OCI-LY1 (cell line): ENCODE measurements at regions not wholly inside any gene's neighbourhood (a gene's known extent, or its start where the extent isn't known, plus 50 kb on each side); places are given as distances from the start of the nearest gene placed in this dataset.

Source experiments
- H2AFZ ChIP-seq: fragments of 200-600 bp; sonication (generic), shearing (Covaris generic); 2 replicates; pipeline ENCODE4 v1.6.0; 2014; ENCODE audit warnings: antibody characterized with exemption, mild to moderate bottlenecking, low read length
- H3F3A ChIP-seq: fragments of 200-600 bp; sonication (generic), shearing (Covaris generic); 2 replicates; pipeline ENCODE4 v1.6.0; 2014; ENCODE audit warnings: mild to moderate bottlenecking, antibody characterized with exemption, low read length, moderate library complexity; ENCODE audit not compliant: insufficient read depth
- H3K27ac ChIP-seq: fragments of 200-600 bp; sonication (generic); 2 replicates; pipeline ENCODE4 v1.5.1; 2014; ENCODE audit warnings: low read length, mixed run types, mild to moderate bottlenecking, low read depth; ENCODE audit not compliant: poor library complexity, severe bottlenecking
- H3K27me3 ChIP-seq: fragments of 200-600 bp; sonication (generic); 2 replicates; pipeline ENCODE4 v1.6.0; 2014; ENCODE audit warnings: antibody characterized with exemption, mild to moderate bottlenecking, low read length, moderate library complexity; ENCODE audit not compliant: insufficient read depth
- H3K36me3 ChIP-seq: fragments of 200-600 bp; sonication (generic); 2 replicates; pipeline ENCODE4 v1.6.1; 2014; ENCODE audit warnings: mild to moderate bottlenecking, antibody characterized with exemption, low read length, moderate library complexity, mixed read lengths; ENCODE audit not compliant: insufficient read depth
- H3K4me1 ChIP-seq: fragments of 200-600 bp; sonication (generic); 2 replicates; pipeline ENCODE4 v1.5.1; 2014; ENCODE audit warnings: mild to moderate bottlenecking, low read length, moderate library complexity; ENCODE audit not compliant: insufficient read depth, severe bottlenecking
- H3K4me2 ChIP-seq: fragments of 200-600 bp; sonication (generic), shearing (Covaris generic); 2 replicates; pipeline ENCODE4 v1.6.1; 2014; ENCODE audit warnings: low read length
- H3K4me3 ChIP-seq: fragments of 200-600 bp; sonication (generic); 2 replicates; pipeline ENCODE4 v1.5.1; 2014; ENCODE audit warnings: low read length, low read depth, mild to moderate bottlenecking, mixed read lengths; ENCODE audit not compliant: poor library complexity, severe bottlenecking
- H3K79me2 ChIP-seq: fragments of 200-600 bp; shearing (Covaris generic); 2 replicates; pipeline ENCODE4 v1.6.1; 2016; ENCODE audit warnings: mixed run types, low read length, mixed read lengths; ENCODE audit not compliant: insufficient read depth
- H3K9ac ChIP-seq: fragments of 200-600 bp; sonication (generic), shearing (Covaris generic); 2 replicates; pipeline ENCODE4 v1.6.1; 2014; ENCODE audit warnings: mild to moderate bottlenecking, low read length, mixed read lengths
- H3K9me2 ChIP-seq: fragments of 200-600 bp; sonication (generic), shearing (Covaris generic); 2 replicates; pipeline ENCODE4 v1.6.1; 2014; ENCODE audit warnings: low read depth, mild to moderate bottlenecking, low read length, mixed read lengths
- H3K9me3 ChIP-seq: fragments of 200-600 bp; shearing (Covaris generic); 2 replicates; pipeline ENCODE4 v1.6.1; 2014; ENCODE audit warnings: low read length, mixed read lengths
- H4K20me1 ChIP-seq: fragments of 200-600 bp; sonication (generic), shearing (Covaris generic); 2 replicates; pipeline ENCODE4 v1.6.0; 2016; ENCODE audit warnings: mild to moderate bottlenecking, low read length; ENCODE audit not compliant: insufficient read depth
- EZH2 ChIP-seq: fragments of 200-600 bp; sonication (generic), shearing (Covaris generic); IDR thresholded peaks from 2 replicates; pipeline ENCODE4 v1.8.0; 2017; ENCODE audit warnings: borderline replicate concordance, mixed run types, mild to moderate bottlenecking, antibody characterized with exemption, low read length, moderate library complexity, mixed read lengths
- TF ChIP-seq, protein P1 (sequence below): fragments of 200-600 bp; sonication (generic), shearing (Covaris generic); IDR thresholded peaks from 2 replicates; pipeline ENCODE4 v1.5.1; 2017; ENCODE audit warnings: mild to moderate bottlenecking, antibody characterized with exemption, low read length, moderate library complexity, mixed read lengths

DNA sequence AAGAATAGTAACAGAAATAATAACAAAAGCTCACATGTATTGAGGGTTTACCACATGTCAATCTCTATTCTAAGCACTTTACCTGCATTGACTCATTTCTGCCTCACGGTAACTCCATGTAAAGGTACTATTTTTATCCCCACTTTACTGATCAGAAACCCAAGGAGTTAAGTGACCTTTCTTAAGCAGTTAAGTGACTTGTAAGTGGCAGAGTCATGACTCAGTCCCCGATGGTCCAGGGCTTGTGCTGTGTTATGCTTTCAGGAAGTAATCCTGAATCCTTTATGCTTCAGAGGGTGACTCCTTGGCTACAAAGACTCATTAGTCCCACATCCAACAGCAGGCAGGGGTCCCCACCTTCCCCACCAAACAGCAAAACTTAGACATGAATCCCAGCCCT is 66.5 kb downstream of the MRM1 start:
- Histone ChIP-seq H3K9ac (no peak overlapping the region), H3F3A (no peaks in the 10 kb centered on the region), H3K4me2 (no peak overlapping the region)

DNA sequence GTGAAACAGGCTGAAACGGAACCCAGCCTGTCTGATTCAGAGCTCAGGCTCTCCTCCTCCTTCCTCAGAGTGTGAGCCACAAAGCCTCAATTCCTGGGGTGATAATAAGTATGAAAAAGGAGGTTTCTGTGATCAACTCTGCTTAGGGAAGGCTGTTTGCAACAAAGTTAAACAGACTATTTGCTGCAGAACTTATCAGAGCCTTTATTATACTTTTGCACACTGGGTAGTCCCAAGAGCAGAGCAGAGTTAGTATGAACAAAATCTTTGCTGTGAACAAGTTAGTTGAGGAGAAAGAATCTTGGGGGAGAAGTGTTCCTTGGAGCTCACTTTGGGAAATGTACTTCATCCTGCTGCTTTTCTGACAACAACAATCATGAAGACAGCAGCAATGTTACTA is 67.4 kb downstream of the MRM1 start:
- H3K27me3 ChIP-seq: 0 out of 2 replicates have a peak, but pooled peaks cover 7% of the 10 kb centered on the region
- no peaks in the 10 kb centered on the region for H4K20me1 ChIP-seq
- no peak overlapping the region for H3K4me2 ChIP-seq
- TF ChIP-seq EZH2: no peak
- TF ChIP-seq, protein P1, sequence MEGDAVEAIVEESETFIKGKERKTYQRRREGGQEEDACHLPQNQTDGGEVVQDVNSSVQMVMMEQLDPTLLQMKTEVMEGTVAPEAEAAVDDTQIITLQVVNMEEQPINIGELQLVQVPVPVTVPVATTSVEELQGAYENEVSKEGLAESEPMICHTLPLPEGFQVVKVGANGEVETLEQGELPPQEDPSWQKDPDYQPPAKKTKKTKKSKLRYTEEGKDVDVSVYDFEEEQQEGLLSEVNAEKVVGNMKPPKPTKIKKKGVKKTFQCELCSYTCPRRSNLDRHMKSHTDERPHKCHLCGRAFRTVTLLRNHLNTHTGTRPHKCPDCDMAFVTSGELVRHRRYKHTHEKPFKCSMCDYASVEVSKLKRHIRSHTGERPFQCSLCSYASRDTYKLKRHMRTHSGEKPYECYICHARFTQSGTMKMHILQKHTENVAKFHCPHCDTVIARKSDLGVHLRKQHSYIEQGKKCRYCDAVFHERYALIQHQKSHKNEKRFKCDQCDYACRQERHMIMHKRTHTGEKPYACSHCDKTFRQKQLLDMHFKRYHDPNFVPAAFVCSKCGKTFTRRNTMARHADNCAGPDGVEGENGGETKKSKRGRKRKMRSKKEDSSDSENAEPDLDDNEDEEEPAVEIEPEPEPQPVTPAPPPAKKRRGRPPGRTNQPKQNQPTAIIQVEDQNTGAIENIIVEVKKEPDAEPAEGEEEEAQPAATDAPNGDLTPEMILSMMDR: no peak
- H3K27ac ChIP-seq: no peak overlapping the region
- H3K9me2 ChIP-seq: no peaks in the 10 kb centered on the region
- H3K4me1 ChIP-seq: no peaks in the 10 kb centered on the region
- no peak overlapping the region for H3K9ac ChIP-seq
- no peaks in the 10 kb centered on the region for H3K79me2 ChIP-seq
- no peaks in the 10 kb centered on the region for H3K36me3 ChIP-seq
- no peaks in the 10 kb centered on the region for H3F3A ChIP-seq
- no peak overlapping the region for H3K4me3 ChIP-seq
- H3K9me3 ChIP-seq: no peaks in the 10 kb centered on the region
- no peak overlapping the region for H2AFZ ChIP-seq

More for the DNA sequence above, 66.5 kb downstream of the MRM1 start:
- Histone ChIP-seq H3K27me3 (0 out of 2 replicates have a peak, but pooled peaks cover 7% of the 10 kb centered on the region), H2AFZ (no peak overlapping the region), H3K36me3 (no peaks in the 10 kb centered on the region), H4K20me1 (no peaks in the 10 kb centered on the region), H3K4me3 (no peak overlapping the region), H3K79me2 (no peaks in the 10 kb centered on the region), H3K27ac (no peak overlapping the region), H3K4me1 (no peaks in the 10 kb centered on the region), H3K9me2 (no peaks in the 10 kb centered on the region), H3K9me3 (no peaks in the 10 kb centered on the region)
- TF ChIP-seq, protein P1: no peak
- no peak for TF ChIP-seq EZH2

DNA sequence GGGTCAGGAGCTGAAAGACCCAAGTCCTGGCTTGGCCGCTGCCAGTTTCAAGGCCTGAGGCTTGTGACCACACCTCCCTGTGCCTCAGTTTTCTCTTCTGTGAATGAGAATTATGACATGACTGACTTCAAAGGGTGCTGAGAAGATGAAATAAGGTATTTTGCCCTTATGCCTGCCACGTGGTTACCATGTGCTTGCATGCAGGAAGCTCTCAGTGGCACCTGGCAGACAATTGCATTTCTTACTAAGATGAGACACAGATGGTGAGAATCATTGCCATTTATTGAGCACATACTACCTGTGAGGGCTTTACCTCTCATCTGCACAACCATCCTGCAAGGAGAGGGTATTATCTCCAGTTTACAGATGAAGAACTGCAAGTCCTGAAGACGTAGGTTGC is 69.8 kb downstream of the MRM1 start:
- no peak overlapping the region for H3K4me2 ChIP-seq
- H2AFZ ChIP-seq: no peak overlapping the region
- H3K9ac ChIP-seq: no peak overlapping the region
- H3K4me3 ChIP-seq: no peak overlapping the region
- H3K79me2 ChIP-seq: no peaks in the 10 kb centered on the region
- no peaks in the 10 kb centered on the region for H3K9me2 ChIP-seq
- no peaks in the 10 kb centered on the region for H3K4me1 ChIP-seq
- no peaks in the 10 kb centered on the region for H4K20me1 ChIP-seq
- 0 out of 2 replicates have a peak, but pooled peaks cover 7% of the 10 kb centered on the region for H3K27me3 ChIP-seq
- TF ChIP-seq EZH2: no peak
- TF ChIP-seq, protein P1: no peak
- H3F3A ChIP-seq: no peaks in the 10 kb centered on the region
- no peaks in the 10 kb centered on the region for H3K36me3 ChIP-seq
- H3K9me3 ChIP-seq: no peaks in the 10 kb centered on the region
- H3K27ac ChIP-seq: no peak overlapping the region
